Endothelial cell of umbilical vein (primary cell): ENCODE measurements at regions not wholly inside any gene's neighbourhood (a gene's known extent, or its start where the extent isn't known, plus 50 kb on each side); places are given as distances from the start of the nearest gene placed in this dataset.

Experiments used
- BruUV-seq: library from RNA; stranded (reverse); fragments of 400-500 nt; replicated peaks from 2 replicates; lab custom pipeline; 2021; lab: Mats Ljungman, UMichigan
- CTCF ChIA-PET: fragments of 300-600, 350-600 bp; sonication (Branson Sonifier 250); formaldehyde crosslinking; loops from one replicate; lab custom pipeline; 2021; ENCODE audit warnings: antibody characterized with exemption, inconsistent platforms; lab: Charles Lee
- POLR2A ChIA-PET: fragments of 300-600, 350-600 bp; sonication (Branson Sonifier 250); formaldehyde crosslinking; loops from one replicate; lab custom pipeline; 2021; ENCODE audit warnings: antibody characterized with exemption, inconsistent platforms; lab: Charles Lee
- DNase-seq: peaks from one replicate; pipeline ENCODE4 v3.0.0-alpha.2; 2011; ENCODE audit warnings: low read depth, low spot score
- FAIRE-seq: peaks from 2 replicates; lab custom pipeline; 2011; peaks lifted over from hg19 to GRCh38; lab: Jason Lieb, UNC
- H2AFZ ChIP-seq: 2 replicates; pipeline ENCODE4 v1.6.0; 2012; ENCODE audit warnings: low read depth, low read length, control low read depth, inconsistent platforms
- H3K27ac ChIP-seq: 2 replicates; pipeline ENCODE4 v1.5.1; 2011; ENCODE audit warnings: low read depth, mild to moderate bottlenecking, control low read depth, low read length, moderate library complexity; ENCODE audit not compliant: insufficient read depth
- H3K27me3 ChIP-seq, 2 experiments: 2 replicates each; pipeline versions ENCODE4 v1.6.0 to v1.6.1; 2011; ENCODE audit warnings: low read length in 2 of 2, mixed read lengths in 1 of 2; ENCODE audit not compliant: control insufficient read depth in 2 of 2, insufficient read depth in 2 of 2
- H3K36me3 ChIP-seq, 2 experiments: 2 replicates in 1 of 2; 3 replicates in 1 of 2; pipeline ENCODE4 v1.5.1; 2011; ENCODE audit warnings: low read length in 2 of 2, mild to moderate bottlenecking in 1 of 2, moderate library complexity in 1 of 2; ENCODE audit not compliant: control insufficient read depth in 2 of 2, insufficient read depth in 2 of 2; ENCODE audit errors: extremely low read depth in 1 of 2
- H3K4me1 ChIP-seq: 3 replicates; pipeline ENCODE4 v1.5.1; 2011; ENCODE audit warnings: mild to moderate bottlenecking, low read length; ENCODE audit not compliant: control insufficient read depth, insufficient read depth; ENCODE audit errors: extremely low read depth
- H3K4me2 ChIP-seq: 2 replicates; pipeline ENCODE4 v1.6.1; 2011; ENCODE audit warnings: low read length, control low read depth, mixed read lengths; ENCODE audit not compliant: insufficient read depth
- H3K4me3 ChIP-seq, 3 experiments: fragments of 200-600 bp in 1 of 3; sonication (generic), shearing (Covaris generic) in 1 of 3; replicated peaks in 1 of 3; 2 replicates each; pipeline ENCODE4 v1.5.1; 2011 to 2016; ENCODE audit warnings: control low read depth in 3 of 3, low read length in 3 of 3, mild to moderate bottlenecking in 2 of 3, inconsistent platforms in 1 of 3, low read depth in 1 of 3, moderate library complexity in 1 of 3; ENCODE audit not compliant: insufficient read depth in 1 of 3
- H3K79me2 ChIP-seq: 2 replicates; pipeline ENCODE4 v1.6.0; 2012; ENCODE audit warnings: low read length, inconsistent platforms; ENCODE audit not compliant: control insufficient read depth, insufficient read depth
- H3K9ac ChIP-seq: replicated peaks from 2 replicates; pipeline ENCODE3; 2011; ENCODE audit warnings: low read length, control low read depth; ENCODE audit not compliant: insufficient read depth; ENCODE audit errors: extremely low read depth
- H3K9me1 ChIP-seq: replicated peaks from 3 replicates; pipeline ENCODE4 v1.6.0; 2011; ENCODE audit warnings: mild to moderate bottlenecking, low read length; ENCODE audit not compliant: control insufficient read depth, insufficient read depth; ENCODE audit errors: extremely low read depth
- H3K9me3 ChIP-seq: replicated peaks from 2 replicates; pipeline ENCODE4 v1.5.1; 2012; ENCODE audit warnings: low read length, inconsistent platforms; ENCODE audit not compliant: control insufficient read depth, insufficient read depth
- H4K20me1 ChIP-seq: replicated peaks from 2 replicates; pipeline ENCODE3; 2011; ENCODE audit warnings: mild to moderate bottlenecking, low read length; ENCODE audit not compliant: control insufficient read depth, insufficient read depth; ENCODE audit errors: extremely low read depth
- EZH2 ChIP-seq: IDR thresholded peaks from 2 replicates; pipeline ENCODE4 v1.6.1; 2012; ENCODE audit warnings: borderline replicate concordance, low read depth, mild to moderate bottlenecking, moderate library complexity, low read length, inconsistent platforms; ENCODE audit not compliant: severe bottlenecking
- FOS ChIP-seq: IDR thresholded peaks from 2 replicates; pipeline ENCODE4 v1.6.1; 2011; ENCODE audit warnings: mild to moderate bottlenecking, low read length, moderate library complexity, borderline replicate concordance; ENCODE audit not compliant: insufficient read depth
- GATA2 ChIP-seq: IDR thresholded peaks from 2 replicates; pipeline ENCODE4 v1.7.0; 2011; ENCODE audit warnings: low read depth, mild to moderate bottlenecking, moderate library complexity, mixed read lengths, low read length; ENCODE audit not compliant: insufficient read length, insufficient read depth
- JUN ChIP-seq: IDR thresholded peaks from 2 replicates; pipeline ENCODE4 v1.6.1; 2011; ENCODE audit warnings: borderline replicate concordance, low read depth; ENCODE audit not compliant: insufficient read length, insufficient read depth
- MAX ChIP-seq: IDR thresholded peaks from 2 replicates; pipeline ENCODE4 v1.6.1; 2011; ENCODE audit not compliant: insufficient read depth, insufficient read length
- MYC ChIP-seq: IDR thresholded peaks from one replicate; pipeline ENCODE4 v1.6.1; 2011; ENCODE audit warnings: mild to moderate bottlenecking, low read depth, low read length
- POLR2A ChIP-seq: IDR thresholded peaks from 2 replicates; pipeline ENCODE4 v1.6.1; 2012; ENCODE audit warnings: low read depth, mild to moderate bottlenecking, control low read depth, low read length
- POLR2AphosphoS5 ChIP-seq: IDR thresholded peaks from 2 replicates; pipeline ENCODE4 v1.6.1; 2012; ENCODE audit warnings: low read depth, mild to moderate bottlenecking, control low read depth, low read length, moderate library complexity; ENCODE audit not compliant: insufficient read depth
- dilution Hi-C: fragments of 300-500 bp; cut with MboI; formaldehyde crosslinking; loops from one replicate; pipeline ENCODE4 v1.15.0; 2019; ENCODE audit warnings: low sequenced_read_pairs; ENCODE audit not compliant: extremely low pct_ligation_motif_present
- intact Hi-C: fragments of 100-400 bp; cut with micrococcal nuclease; formaldehyde crosslinking; loops from one replicate; pipeline ENCODE4 v1.10.0; 2022
- TF ChIP-seq, protein P1 (sequence below), 2 donors: IDR thresholded peaks; 1 replicate in 1 of 2; 2 replicates in 1 of 2; pipeline ENCODE4 v1.5.1; 2011; ENCODE audit warnings: low read length in 2 of 2, mild to moderate bottlenecking in 2 of 2, moderate library complexity in 2 of 2, control low read depth in 1 of 2, inconsistent platforms in 1 of 2, low read depth in 1 of 2; ENCODE audit not compliant: insufficient read depth in 1 of 2; ENCODE audit errors: extremely low read depth in 1 of 2

DNA sequence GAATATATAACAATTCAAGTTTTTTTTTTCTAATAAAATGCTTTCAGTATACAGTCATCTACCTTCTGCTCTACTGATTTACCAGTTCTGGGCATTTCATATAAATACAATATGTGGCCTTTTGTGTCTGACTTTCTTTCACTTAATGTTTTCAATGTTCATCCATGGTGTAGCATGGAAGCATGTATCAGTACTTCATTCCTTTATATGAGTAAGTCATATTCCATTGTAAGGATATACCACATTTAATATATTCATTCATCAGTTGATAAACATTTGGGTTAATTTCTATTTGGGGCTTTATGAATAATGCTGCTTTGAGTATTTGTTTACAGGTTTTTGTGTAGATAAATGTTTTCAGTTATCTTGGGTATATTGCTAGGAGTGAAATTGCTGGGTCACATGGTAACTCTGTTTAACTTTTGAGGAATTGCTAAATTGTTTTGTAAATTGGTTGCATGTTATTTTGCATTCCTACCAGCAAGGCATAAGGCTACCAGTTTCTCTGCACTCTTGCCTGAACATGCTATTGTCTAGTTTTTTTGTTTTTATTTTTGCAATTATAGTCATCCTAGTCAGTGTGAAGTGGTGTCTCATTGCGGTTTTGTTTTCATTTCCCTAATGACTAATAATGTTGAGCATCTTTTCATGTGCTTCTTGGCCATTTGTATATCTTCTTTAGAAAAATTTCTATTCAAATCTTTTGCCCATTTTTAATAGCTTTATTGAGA is 206.1 kb downstream of the TM2D1 start:
- POLR2A ChIA-PET, result no interaction called here
- Histone ChIP-seq H3K79me2 (no peaks in the 10 kb centered on the region), H3K27ac (no peak overlapping the region), H3K4me2 (no peak overlapping the region), H3K36me3 (no peaks in the 10 kb centered on the region), H3K4me1 (no peaks in the 10 kb centered on the region), H3K27me3 (no peaks in the 10 kb centered on the region), H4K20me1 (no peaks in the 10 kb centered on the region), H2AFZ (no peak overlapping the region), H3K9me1 (no peaks in the 10 kb centered on the region), H3K9ac (no peak overlapping the region), H3K9me3 (no peaks in the 10 kb centered on the region), H3K4me3 (no peak overlapping the region)
- BruUV-seq, result no TSS peak
- no peak for DNase-seq
- TF ChIP-seq EZH2 (no peak), FOS (no peak), GATA2 (no peak), MYC (no peak), MAX (no peak), POLR2A (no peak), JUN (no peak), POLR2AphosphoS5 (no peak)
- TF ChIP-seq, protein P1, sequence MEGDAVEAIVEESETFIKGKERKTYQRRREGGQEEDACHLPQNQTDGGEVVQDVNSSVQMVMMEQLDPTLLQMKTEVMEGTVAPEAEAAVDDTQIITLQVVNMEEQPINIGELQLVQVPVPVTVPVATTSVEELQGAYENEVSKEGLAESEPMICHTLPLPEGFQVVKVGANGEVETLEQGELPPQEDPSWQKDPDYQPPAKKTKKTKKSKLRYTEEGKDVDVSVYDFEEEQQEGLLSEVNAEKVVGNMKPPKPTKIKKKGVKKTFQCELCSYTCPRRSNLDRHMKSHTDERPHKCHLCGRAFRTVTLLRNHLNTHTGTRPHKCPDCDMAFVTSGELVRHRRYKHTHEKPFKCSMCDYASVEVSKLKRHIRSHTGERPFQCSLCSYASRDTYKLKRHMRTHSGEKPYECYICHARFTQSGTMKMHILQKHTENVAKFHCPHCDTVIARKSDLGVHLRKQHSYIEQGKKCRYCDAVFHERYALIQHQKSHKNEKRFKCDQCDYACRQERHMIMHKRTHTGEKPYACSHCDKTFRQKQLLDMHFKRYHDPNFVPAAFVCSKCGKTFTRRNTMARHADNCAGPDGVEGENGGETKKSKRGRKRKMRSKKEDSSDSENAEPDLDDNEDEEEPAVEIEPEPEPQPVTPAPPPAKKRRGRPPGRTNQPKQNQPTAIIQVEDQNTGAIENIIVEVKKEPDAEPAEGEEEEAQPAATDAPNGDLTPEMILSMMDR (IDR thresholded peaks at IDR 0.05; ENCODE audit: extremely low read depth in 1 of 2, insufficient read depth in 1 of 2, low read depth in 1 of 2, low read length in 2 of 2), result no peak
- FAIRE-seq, result no peak
- dilution Hi-C loops (no loop called here), intact Hi-C loops (no loop called here)
- CTCF ChIA-PET, result no interaction called here
